ENCODE measurements at regions not wholly inside any gene's neighbourhood (a gene's known extent, or its start where the extent isn't known, plus 50 kb on each side); places are given as distances from the start of the nearest gene placed in this dataset.

- TF ChIP-seq GATA1 (IDR thresholded peaks at IDR 0.05; ENCODE audit: low read depth, low read length) (no peak), POLR2A (IDR thresholded peaks at IDR 0.05; ENCODE audit: low read length) (no peak)
- no peak for DNase-seq
Observed at GRCh38 chr18:28398471-28398870, 221.5 kb upstream of the CDH2 start.

GRCh38 chr18:28390022-28390421 lies 213.1 kb upstream of the CDH2 start:
- no peak for DNase-seq
- no peak for TF ChIP-seq POLR2A (IDR thresholded peaks at IDR 0.05; ENCODE audit: low read length)
- no peak for TF ChIP-seq GATA1 (IDR thresholded peaks at IDR 0.05; ENCODE audit: low read depth, low read length)

DNA sequence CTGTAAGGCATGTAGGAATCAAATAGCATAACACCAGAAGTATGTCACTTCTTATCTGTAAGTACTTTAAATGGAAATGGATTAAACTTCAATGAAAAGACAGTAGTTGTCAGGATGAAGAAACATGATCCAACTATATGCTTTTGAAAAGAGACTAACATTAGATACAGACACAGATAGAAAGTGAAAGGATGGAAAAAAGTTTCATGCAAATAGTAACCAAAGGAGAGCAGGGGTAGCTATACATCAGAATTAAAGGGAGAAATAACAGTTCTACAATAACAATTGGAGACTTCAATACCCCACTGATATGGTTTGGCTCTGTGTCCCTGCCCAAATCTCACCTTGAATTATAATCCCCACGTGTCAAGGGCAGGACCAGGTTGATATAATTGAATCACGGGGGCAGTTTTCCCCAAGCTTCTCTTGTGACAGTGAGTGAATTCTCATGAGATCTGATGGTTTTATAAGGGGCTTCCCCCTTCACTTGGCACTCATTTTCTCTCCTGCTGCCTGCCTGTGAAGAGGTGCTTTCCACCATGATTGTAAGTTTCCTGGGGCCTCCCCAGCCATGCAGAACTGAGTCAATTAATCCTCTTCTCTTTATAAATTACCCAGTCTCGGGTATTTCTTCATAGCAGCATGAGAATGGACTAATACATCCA lies 205.4 kb upstream of the CDH2 start:
- no peak for TF ChIP-seq GATA1 (IDR thresholded peaks at IDR 0.05; ENCODE audit: low read depth, low read length)
- no peak for TF ChIP-seq POLR2A (IDR thresholded peaks at IDR 0.05; ENCODE audit: low read length)
- DNase-seq = no peak

DNA sequence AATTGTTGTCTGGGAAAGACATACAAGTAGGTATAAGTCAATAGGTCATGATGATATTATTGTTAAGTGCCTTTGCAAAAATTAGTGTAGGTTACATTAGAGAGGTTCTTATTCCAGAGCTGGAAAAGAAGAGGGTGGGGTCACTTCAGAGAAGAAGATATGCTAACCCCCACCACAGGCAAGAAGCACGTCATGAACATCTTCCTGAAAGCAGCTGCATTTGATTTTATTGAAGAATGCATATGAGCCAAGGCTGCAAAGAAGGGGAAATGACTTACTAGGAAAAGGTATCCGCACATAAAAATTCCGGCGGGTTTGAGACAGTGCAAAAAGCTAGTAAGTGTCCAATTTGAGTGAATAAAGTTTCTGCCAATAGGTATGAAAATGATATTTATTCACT lies 195.3 kb upstream of the CDH2 start:
- no peak for DNase-seq
- TF ChIP-seq GATA1 (IDR thresholded peaks at IDR 0.05; ENCODE audit: low read depth, low read length) (no peak), POLR2A (IDR thresholded peaks at IDR 0.05; ENCODE audit: low read length) (no peak)

- TF ChIP-seq GATA1 (IDR thresholded peaks at IDR 0.05; ENCODE audit: low read depth, low read length) (no peak), POLR2A (IDR thresholded peaks at IDR 0.05; ENCODE audit: low read length) (no peak)
Observed at GRCh38 chr18:28366676-28367075, 189.7 kb upstream of the CDH2 start.

GRCh38 chr18:28365411-28365831 lies 188.5 kb upstream of the CDH2 start:
- no peak for DNase-seq
- TF ChIP-seq POLR2A (IDR thresholded peaks at IDR 0.05; ENCODE audit: low read length) (no peak), GATA1 (IDR thresholded peaks at IDR 0.05; ENCODE audit: low read depth, low read length) (no peak)

More at GRCh38 chr18:28366676-28367075, 189.7 kb upstream of the CDH2 start:
- DNase-seq = no peak

- no peak for TF ChIP-seq POLR2A (IDR thresholded peaks at IDR 0.05; ENCODE audit: low read length)
- no peak for TF ChIP-seq GATA1 (IDR thresholded peaks at IDR 0.05; ENCODE audit: low read depth, low read length)
- DNase-seq = no peak
Observed at GRCh38 chr18:28363124-28363523, 186.2 kb upstream of the CDH2 start.

DNA sequence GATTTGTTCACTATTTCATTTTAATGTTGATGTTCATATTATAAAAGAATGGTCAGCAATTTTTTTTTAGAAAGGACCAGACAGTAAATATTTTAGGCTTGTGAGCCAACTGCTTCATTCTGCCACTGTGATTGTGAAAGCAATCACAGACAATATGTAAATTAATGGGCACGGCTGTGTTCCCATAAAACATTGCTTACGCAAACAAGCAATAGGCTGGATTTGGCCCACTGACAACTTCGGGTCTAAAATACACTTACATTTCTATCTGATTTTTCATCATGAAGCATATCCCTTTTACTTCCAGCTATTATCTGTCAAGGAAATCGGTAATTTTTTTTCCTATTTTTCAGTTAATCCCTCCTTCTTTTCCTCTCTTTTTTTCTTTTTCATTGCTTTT lies 182.2 kb upstream of the CDH2 start:
- no peak for DNase-seq
- TF ChIP-seq POLR2A (IDR thresholded peaks at IDR 0.05; ENCODE audit: low read length) (no peak), GATA1 (IDR thresholded peaks at IDR 0.05; ENCODE audit: low read depth, low read length) (no peak)

GRCh38 chr18:28357766-28358401 lies 181.0 kb upstream of the CDH2 start:
- DNase-seq = no peak
- TF ChIP-seq GATA1 (IDR thresholded peaks at IDR 0.05; ENCODE audit: low read depth, low read length) = no peak
- no peak for TF ChIP-seq POLR2A (IDR thresholded peaks at IDR 0.05; ENCODE audit: low read length)

GRCh38 chr18:28350821-28351220 lies 173.9 kb upstream of the CDH2 start:
- no peak for DNase-seq
- TF ChIP-seq GATA1 (IDR thresholded peaks at IDR 0.05; ENCODE audit: low read depth, low read length) = no peak
- TF ChIP-seq POLR2A (IDR thresholded peaks at IDR 0.05; ENCODE audit: low read length) = no peak

DNA sequence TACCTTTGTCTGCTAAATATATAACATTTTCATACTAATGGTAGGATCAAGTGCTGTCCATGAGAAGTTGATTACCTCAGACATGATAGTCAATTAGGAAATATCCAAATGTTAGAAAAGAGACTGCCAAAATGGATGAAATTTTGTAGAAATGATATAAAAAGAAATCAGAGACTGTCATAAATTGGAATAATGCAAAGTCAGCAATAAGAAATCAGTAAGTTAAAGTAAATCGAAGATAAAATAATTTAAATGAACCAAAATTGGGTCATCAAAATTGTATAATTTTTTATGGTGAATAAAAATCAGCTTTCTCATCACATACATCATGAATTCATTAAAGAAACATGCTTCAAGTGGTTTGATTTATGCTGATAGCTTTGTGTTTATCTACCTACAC lies 165.3 kb upstream of the CDH2 start:
- DNase-seq = no peak
- TF ChIP-seq POLR2A (IDR thresholded peaks at IDR 0.05; ENCODE audit: low read length) (no peak), GATA1 (IDR thresholded peaks at IDR 0.05; ENCODE audit: low read depth, low read length) (no peak)

DNA sequence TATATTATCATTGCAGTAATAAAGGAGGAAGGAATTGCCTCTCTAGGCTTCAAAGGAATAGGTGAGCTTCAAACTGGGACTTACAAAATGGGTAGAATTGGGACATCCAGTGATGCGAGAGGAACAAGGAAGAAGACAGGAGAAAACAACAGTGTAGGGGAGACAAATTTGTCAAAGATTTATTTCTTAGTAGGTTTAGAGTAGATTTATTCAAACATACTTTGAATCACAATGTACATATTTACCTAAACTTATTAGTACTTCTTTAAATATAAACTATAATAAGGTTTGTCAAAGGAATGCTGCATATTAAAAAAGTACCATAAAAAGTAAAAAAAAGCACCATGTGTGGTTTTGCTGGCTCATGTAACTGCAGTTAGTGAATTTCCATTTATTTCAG lies 161.4 kb upstream of the CDH2 start:
- DNase-seq = no peak

GRCh38 chr18:28334516-28334915 lies 157.6 kb upstream of the CDH2 start:
- TF ChIP-seq GATA1 (IDR thresholded peaks at IDR 0.05; ENCODE audit: low read depth, low read length) (no peak), POLR2A (IDR thresholded peaks at IDR 0.05; ENCODE audit: low read length) (no peak)
- DNase-seq = no peak

More for the DNA sequence above, 161.4 kb upstream of the CDH2 start:
- TF ChIP-seq GATA1 (IDR thresholded peaks at IDR 0.05; ENCODE audit: low read depth, low read length) = no peak
- no peak for TF ChIP-seq POLR2A (IDR thresholded peaks at IDR 0.05; ENCODE audit: low read length)

GRCh38 chr18:28332071-28332470 lies 155.1 kb upstream of the CDH2 start:
- TF ChIP-seq GATA1 (IDR thresholded peaks at IDR 0.05; ENCODE audit: low read depth, low read length) = no peak
- TF ChIP-seq POLR2A (IDR thresholded peaks at IDR 0.05; ENCODE audit: low read length) = no peak
- no peak for DNase-seq

DNA sequence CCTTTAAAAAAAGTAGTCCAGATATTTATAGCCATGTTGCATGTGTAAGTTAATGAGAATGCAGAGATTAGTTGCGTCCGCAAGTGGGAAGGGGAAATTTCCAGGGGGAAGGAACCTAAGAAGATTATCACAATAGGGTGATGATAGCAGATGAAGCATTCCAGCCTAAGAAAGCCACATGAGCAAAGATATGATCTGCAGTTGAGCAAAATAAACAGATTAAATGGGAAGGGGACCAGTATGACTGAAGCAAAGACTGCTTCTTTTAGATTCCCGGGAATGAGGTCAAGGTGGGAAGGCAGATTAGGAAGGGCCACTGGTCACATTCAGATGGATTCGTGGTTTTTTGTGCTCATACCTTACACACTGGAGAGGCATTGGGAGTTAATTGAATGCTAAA lies 154.6 kb upstream of the CDH2 start:
- no peak for TF ChIP-seq GATA1 (IDR thresholded peaks at IDR 0.05; ENCODE audit: low read depth, low read length)
- DNase-seq = no peak

Data from erythroblast (primary cell).